ENCODE measurements at regions not wholly inside any gene's neighbourhood (a gene's known extent, or its start where the extent isn't known, plus 50 kb on each side); places are given as distances from the start of the nearest gene placed in this dataset.

DNA sequence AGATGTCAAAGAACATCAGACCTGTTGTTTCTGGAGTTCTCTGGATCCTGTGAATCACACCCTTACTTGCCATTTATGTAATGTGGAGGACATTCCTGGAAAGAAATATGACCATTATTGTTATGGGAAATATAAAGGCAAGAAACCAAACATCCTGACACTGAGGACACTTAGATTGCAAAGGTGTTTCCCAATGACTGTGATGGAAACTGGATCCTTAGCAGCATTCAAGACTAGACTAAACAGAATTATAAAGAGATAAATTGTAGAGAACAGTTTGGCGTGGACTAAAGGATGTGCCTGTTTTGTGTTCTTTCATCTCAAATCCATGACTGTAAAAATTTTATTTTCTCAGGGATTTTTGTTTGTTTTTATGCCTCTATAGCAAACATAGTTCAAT lies 347.7 kb upstream of the SLC14A2 start:
- BruUV-seq (replicated peaks) = no TSS peak
- Histone ChIP-seq H3K79me2 (ENCODE audit: control insufficient read depth, insufficient read depth, low read length) (no peaks in the 10 kb centered on the region), H4K20me1 (ENCODE audit: control insufficient read depth, insufficient read depth) (no peaks in the 10 kb centered on the region), H3K27ac (ENCODE audit: control insufficient read depth, insufficient read depth) (no peak overlapping the region), H3K9ac (ENCODE audit: control insufficient read depth, insufficient read depth, low read length) (no peak overlapping the region), H2AFZ (ENCODE audit: control insufficient read depth, low read depth, low read length) (no peak overlapping the region), H3K4me2 (ENCODE audit: control insufficient read depth, insufficient read depth) (no peak overlapping the region), H3K36me3 (ENCODE audit: control insufficient read depth in 2 of 2, insufficient read depth in 2 of 2, low read length in 1 of 2) (no peaks in the 10 kb centered on the region), H3K27me3 (replicated peaks in 1 of 2; ENCODE audit: control insufficient read depth in 2 of 2, insufficient read depth in 2 of 2, low read length in 1 of 2) (no peaks in the 10 kb centered on the region), H3K4me3 (no peak overlapping the region), H3K9me3 (replicated peaks; ENCODE audit: control insufficient read depth, insufficient read depth, low read length) (no peaks in the 10 kb centered on the region), H3K4me1 (ENCODE audit: control insufficient read depth, insufficient read depth, low read length) (no peaks in the 10 kb centered on the region)
- ChIA-PET CTCF (interaction anchor here (1.2 to 1.7 kb wide), 2 partner anchors 8 to 28 kb away, joined by 4 to 5 read pairs; no protein-coding TSS in a partner anchor), RAD21 (ENCODE audit: unreplicated experiment) (no interaction called here), SMC1A (ENCODE audit: uncharacterized antibody, unreplicated experiment) (no interaction called here), POLR2A (no interaction called here)
- 0% methylated on average over 1 of the region's 1 CpG for WGBS (ENCODE audit: insufficient coverage, insufficient replicate concordance, low lambda C conversion rate, missing lambda C conversion rate)
- intact Hi-C loops (cut with micrococcal nuclease; ENCODE audit: unreplicated experiment) (no loop called here), in situ Hi-C loops (cut with MboI) (no loop called here)
- ATAC-seq = no peak
- FAIRE-seq = no peak
- DNase-seq (ENCODE audit: low read depth, low spot score) = no peak
- TF ChIP-seq ESRRA (IDR thresholded peaks at IDR 0.05; ENCODE audit: low read length) = no peak
- no peak for TF ChIP-seq RAD51 (IDR thresholded peaks at IDR 0.05)
- TF ChIP-seq HDAC2 (IDR thresholded peaks at IDR 0.05) = no peak
- TF ChIP-seq, protein P1, sequence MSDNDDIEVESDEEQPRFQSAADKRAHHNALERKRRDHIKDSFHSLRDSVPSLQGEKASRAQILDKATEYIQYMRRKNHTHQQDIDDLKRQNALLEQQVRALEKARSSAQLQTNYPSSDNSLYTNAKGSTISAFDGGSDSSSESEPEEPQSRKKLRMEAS (IDR thresholded peaks at IDR 0.05; ENCODE audit: low read depth, low read length) = no peak

DNA sequence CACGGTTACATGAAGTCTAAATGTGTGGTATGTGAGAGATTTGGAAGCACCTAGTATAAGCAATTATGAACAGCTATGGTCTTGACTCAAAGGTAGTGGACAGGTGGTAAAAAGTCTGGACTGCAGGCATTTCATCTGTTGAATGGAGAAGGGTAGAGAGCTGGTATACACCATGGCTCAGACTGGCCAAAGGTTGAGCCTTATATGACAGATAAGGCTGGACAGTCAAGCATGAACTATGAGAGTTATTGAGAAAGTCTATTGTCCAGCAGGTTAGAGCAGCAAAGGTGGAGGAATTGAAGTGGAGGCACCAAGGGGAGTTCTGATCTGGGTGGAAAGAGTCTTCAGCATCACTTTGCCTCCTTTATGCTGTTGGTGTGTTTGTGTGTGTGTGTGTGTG lies 346.7 kb upstream of the SLC14A2 start:
- DNase-seq (ENCODE audit: low read depth, low spot score) (no peak), ATAC-seq (no peak), FAIRE-seq (no peak)
- H3K27ac ChIP-seq (ENCODE audit: control insufficient read depth, insufficient read depth) = no peak overlapping the region
- H3K4me2 ChIP-seq (ENCODE audit: control insufficient read depth, insufficient read depth) = no peak overlapping the region
- TF ChIP-seq, protein P2, sequence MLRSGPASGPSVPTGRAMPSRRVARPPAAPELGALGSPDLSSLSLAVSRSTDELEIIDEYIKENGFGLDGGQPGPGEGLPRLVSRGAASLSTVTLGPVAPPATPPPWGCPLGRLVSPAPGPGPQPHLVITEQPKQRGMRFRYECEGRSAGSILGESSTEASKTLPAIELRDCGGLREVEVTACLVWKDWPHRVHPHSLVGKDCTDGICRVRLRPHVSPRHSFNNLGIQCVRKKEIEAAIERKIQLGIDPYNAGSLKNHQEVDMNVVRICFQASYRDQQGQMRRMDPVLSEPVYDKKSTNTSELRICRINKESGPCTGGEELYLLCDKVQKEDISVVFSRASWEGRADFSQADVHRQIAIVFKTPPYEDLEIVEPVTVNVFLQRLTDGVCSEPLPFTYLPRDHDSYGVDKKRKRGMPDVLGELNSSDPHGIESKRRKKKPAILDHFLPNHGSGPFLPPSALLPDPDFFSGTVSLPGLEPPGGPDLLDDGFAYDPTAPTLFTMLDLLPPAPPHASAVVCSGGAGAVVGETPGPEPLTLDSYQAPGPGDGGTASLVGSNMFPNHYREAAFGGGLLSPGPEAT (IDR thresholded peaks at IDR 0.05; ENCODE audit: low read depth) = no peak
- TF ChIP-seq NBN (IDR thresholded peaks at IDR 0.05) = no peak
- no peak for TF ChIP-seq POU2F2 (IDR thresholded peaks at IDR 0.05; ENCODE audit: borderline replicate concordance, low read depth, low read length)
- TF ChIP-seq KAT2A (conservative IDR thresholded peaks at IDR 0.05; ENCODE audit: control insufficient read depth, low read depth, low read length) = no peak
- no peak for TF ChIP-seq CREB1 (IDR thresholded peaks at IDR 0.05; ENCODE audit: low read depth)
- TF ChIP-seq SMAD1 (IDR thresholded peaks at IDR 0.05; ENCODE audit: low read depth, partially characterized antibody) = no peak
- TF ChIP-seq, protein P3, sequence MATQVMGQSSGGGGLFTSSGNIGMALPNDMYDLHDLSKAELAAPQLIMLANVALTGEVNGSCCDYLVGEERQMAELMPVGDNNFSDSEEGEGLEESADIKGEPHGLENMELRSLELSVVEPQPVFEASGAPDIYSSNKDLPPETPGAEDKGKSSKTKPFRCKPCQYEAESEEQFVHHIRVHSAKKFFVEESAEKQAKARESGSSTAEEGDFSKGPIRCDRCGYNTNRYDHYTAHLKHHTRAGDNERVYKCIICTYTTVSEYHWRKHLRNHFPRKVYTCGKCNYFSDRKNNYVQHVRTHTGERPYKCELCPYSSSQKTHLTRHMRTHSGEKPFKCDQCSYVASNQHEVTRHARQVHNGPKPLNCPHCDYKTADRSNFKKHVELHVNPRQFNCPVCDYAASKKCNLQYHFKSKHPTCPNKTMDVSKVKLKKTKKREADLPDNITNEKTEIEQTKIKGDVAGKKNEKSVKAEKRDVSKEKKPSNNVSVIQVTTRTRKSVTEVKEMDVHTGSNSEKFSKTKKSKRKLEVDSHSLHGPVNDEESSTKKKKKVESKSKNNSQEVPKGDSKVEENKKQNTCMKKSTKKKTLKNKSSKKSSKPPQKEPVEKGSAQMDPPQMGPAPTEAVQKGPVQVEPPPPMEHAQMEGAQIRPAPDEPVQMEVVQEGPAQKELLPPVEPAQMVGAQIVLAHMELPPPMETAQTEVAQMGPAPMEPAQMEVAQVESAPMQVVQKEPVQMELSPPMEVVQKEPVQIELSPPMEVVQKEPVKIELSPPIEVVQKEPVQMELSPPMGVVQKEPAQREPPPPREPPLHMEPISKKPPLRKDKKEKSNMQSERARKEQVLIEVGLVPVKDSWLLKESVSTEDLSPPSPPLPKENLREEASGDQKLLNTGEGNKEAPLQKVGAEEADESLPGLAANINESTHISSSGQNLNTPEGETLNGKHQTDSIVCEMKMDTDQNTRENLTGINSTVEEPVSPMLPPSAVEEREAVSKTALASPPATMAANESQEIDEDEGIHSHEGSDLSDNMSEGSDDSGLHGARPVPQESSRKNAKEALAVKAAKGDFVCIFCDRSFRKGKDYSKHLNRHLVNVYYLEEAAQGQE (IDR thresholded peaks at IDR 0.05; ENCODE audit: low read depth, low read length) = no peak
- intact Hi-C loops (cut with micrococcal nuclease; ENCODE audit: unreplicated experiment) = no loop called here
- H3K4me1 ChIP-seq (ENCODE audit: control insufficient read depth, insufficient read depth, low read length) = no peaks in the 10 kb centered on the region
- no peak overlapping the region for H2AFZ ChIP-seq (ENCODE audit: control insufficient read depth, low read depth, low read length)
- POLR2A ChIA-PET = no interaction called here
- in situ Hi-C loops (cut with MboI) = no loop called here
- H3K9me3 ChIP-seq (replicated peaks; ENCODE audit: control insufficient read depth, insufficient read depth, low read length) = no peaks in the 10 kb centered on the region
- no peak overlapping the region for H3K4me3 ChIP-seq
- RAD21 ChIA-PET (ENCODE audit: unreplicated experiment) = no interaction called here
- no TSS peak for BruUV-seq (replicated peaks)
- CTCF ChIA-PET = interaction anchor here (1.2 kb wide), 1 partner anchor 117 kb away, joined by 5 read pairs; no protein-coding TSS in a partner anchor
- no peaks in the 10 kb centered on the region for H3K36me3 ChIP-seq (ENCODE audit: control insufficient read depth in 2 of 2, insufficient read depth in 2 of 2, low read length in 1 of 2)
- H3K9ac ChIP-seq (ENCODE audit: control insufficient read depth, insufficient read depth, low read length) = no peak overlapping the region
- no peaks in the 10 kb centered on the region for H3K27me3 ChIP-seq (replicated peaks in 1 of 2; ENCODE audit: control insufficient read depth in 2 of 2, insufficient read depth in 2 of 2, low read length in 1 of 2)
- no peaks in the 10 kb centered on the region for H4K20me1 ChIP-seq (ENCODE audit: control insufficient read depth, insufficient read depth)
- H3K79me2 ChIP-seq (ENCODE audit: control insufficient read depth, insufficient read depth, low read length) = no peaks in the 10 kb centered on the region
- SMC1A ChIA-PET (ENCODE audit: uncharacterized antibody, unreplicated experiment) = no interaction called here
- 0% methylated on average over 1 of the region's 1 CpG for WGBS (ENCODE audit: insufficient coverage, insufficient replicate concordance, low lambda C conversion rate, missing lambda C conversion rate)

All from GM12878 (cell line).